GM12891 (cell line): ENCODE measurements at regions not wholly inside any gene's neighbourhood (a gene's known extent, or its start where the extent isn't known, plus 50 kb on each side); places are given as distances from the start of the nearest gene placed in this dataset.

ENCODE experiments used
- POLR2A ChIP-seq: IDR thresholded peaks from 2 replicates; pipeline ENCODE4 v1.6.1; 2011; ENCODE audit warnings: low read depth, low read length, control low read depth
- POLR2AphosphoS5 ChIP-seq: IDR thresholded peaks from 2 replicates; pipeline ENCODE4 v1.6.1; 2011; ENCODE audit warnings: low read depth, low read length, control low read depth
- SPI1 ChIP-seq: IDR thresholded peaks from 2 replicates; pipeline ENCODE4 v1.6.1; 2011; ENCODE audit warnings: low read depth, low read length, control low read depth
- TAF1 ChIP-seq: IDR thresholded peaks from 2 replicates; pipeline ENCODE4 v1.6.1; 2011; ENCODE audit warnings: low read depth, low read length, control low read depth

DNA sequence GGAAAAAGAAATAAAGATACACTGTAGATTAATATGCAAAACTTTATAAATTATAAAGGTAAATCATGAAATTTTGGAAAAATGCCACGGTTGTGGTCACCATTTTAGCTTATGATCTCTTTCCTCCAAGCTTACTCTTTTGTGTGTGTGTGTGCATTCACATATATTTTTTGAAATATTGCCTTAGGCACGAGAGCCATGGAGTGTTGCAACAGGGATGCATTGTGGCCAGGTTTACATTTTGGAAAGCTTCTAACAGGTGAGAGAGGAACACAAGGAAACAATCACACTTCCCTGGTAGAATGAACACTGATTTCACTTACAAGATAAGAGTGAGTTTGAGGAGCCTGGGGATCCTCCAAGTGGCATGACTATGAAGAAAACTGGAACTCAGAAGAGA is 214.5 kb upstream of the TENT5A start:
- no peak for TF ChIP-seq TAF1
- no peak for TF ChIP-seq POLR2AphosphoS5
- no peak for TF ChIP-seq POLR2A
- no peak for TF ChIP-seq SPI1
